Cardiac septum (tissue), 1 donor: ENCODE measurements at regions not wholly inside any gene's neighbourhood (a gene's known extent, or its start where the extent isn't known, plus 50 kb on each side); places are given as distances from the start of the nearest gene placed in this dataset.

Source experiments
- DNase-seq: peaks from one replicate; pipeline ENCODE4 v3.0.0-alpha.2; 2020; ENCODE audit warnings: low spot score
- intact Hi-C: fragments of 100-400 bp; cut with DNase I; formaldehyde crosslinking; loops from one replicate; pipeline ENCODE4 v1.14.0; 2022
- donor health status: DM: no; HTN: no; CAD: no.

- no peak for DNase-seq
- intact Hi-C loops = no loop called here
These were observed 503.4 kb downstream of the PLXNA4 start for GRCh38 chr7:132072873-132073272.

GRCh38 chr7:132072165-132072564 is 504.1 kb downstream of the PLXNA4 start:
- DNase-seq = no peak
- intact Hi-C loops = no loop called here

GRCh38 chr7:132069306-132069705 is 507.0 kb downstream of the PLXNA4 start:
- no peak for DNase-seq
- intact Hi-C loops = loop anchor here (5.0 kb wide), 3 partner anchors 138 to 508 kb away; partner anchors contain the start of gene PLXNA4

GRCh38 chr7:132066761-132067171 is 509.5 kb downstream of the PLXNA4 start:
- intact Hi-C loops = loop anchor here (5.0 kb wide), 3 partner anchors 141 to 511 kb away; partner anchors contain the start of gene PLXNA4
- no peak for DNase-seq

GRCh38 chr7:132065989-132066603 is 509.7 kb upstream of the PODXL start:
- intact Hi-C loops = loop anchor here (5.0 kb wide), 3 partner anchors 141 to 511 kb away; partner anchors contain the start of gene PLXNA4
- no peak for DNase-seq

- no peak for DNase-seq
These were observed 509.0 kb upstream of the PODXL start for GRCh38 chr7:132065193-132065988.

GRCh38 chr7:132063800-132064199 is 507.4 kb upstream of the PODXL start:
- intact Hi-C loops = no loop called here
- no peak for DNase-seq

More at GRCh38 chr7:132065193-132065988, 509.0 kb upstream of the PODXL start:
- intact Hi-C loops = loop anchor here (5.0 kb wide), 3 partner anchors 142 to 512 kb away; partner anchors contain the start of gene PLXNA4

GRCh38 chr7:132061937-132062336 is 505.5 kb upstream of the PODXL start:
- no peak for DNase-seq
- intact Hi-C loops = no loop called here

GRCh38 chr7:132059141-132059540 is 502.7 kb upstream of the PODXL start:
- intact Hi-C loops = no loop called here
- no peak for DNase-seq

- no peak for DNase-seq
- intact Hi-C loops = no loop called here
These were observed 499.1 kb upstream of the PODXL start for GRCh38 chr7:132055336-132056120.

- intact Hi-C loops = no loop called here
- DNase-seq = no peak
These were observed 497.4 kb upstream of the PODXL start for GRCh38 chr7:132053871-132054270.

- DNase-seq = no peak
- intact Hi-C loops = no loop called here
These were observed 494.9 kb upstream of the PODXL start for GRCh38 chr7:132051311-132051710.

GRCh38 chr7:132049462-132050304 is 493.3 kb upstream of the PODXL start:
- no peak for DNase-seq

GRCh38 chr7:132045481-132045980 is 489.1 kb upstream of the PODXL start:
- intact Hi-C loops = no loop called here
- no peak for DNase-seq

More at GRCh38 chr7:132049462-132050304, 493.3 kb upstream of the PODXL start:
- intact Hi-C loops = no loop called here

GRCh38 chr7:132045002-132045401 is 488.6 kb upstream of the PODXL start:
- intact Hi-C loops = no loop called here
- DNase-seq = no peak

GRCh38 chr7:132044247-132044646 is 487.8 kb upstream of the PODXL start:
- DNase-seq = no peak
- intact Hi-C loops = no loop called here

GRCh38 chr7:132041108-132041507 is 484.7 kb upstream of the PODXL start:
- DNase-seq = no peak
- intact Hi-C loops = no loop called here

GRCh38 chr7:132035517-132036362 is 479.3 kb upstream of the PODXL start:
- DNase-seq = no peak
- intact Hi-C loops = no loop called here
